Neutrophil (primary cell): ENCODE measurements at regions not wholly inside any gene's neighbourhood (a gene's known extent, or its start where the extent isn't known, plus 50 kb on each side); places are given as distances from the start of the nearest gene placed in this dataset.

Experiments
- H3K27ac ChIP-seq: fragments of 200-600 bp; sonication (generic); 2 replicates; pipeline ENCODE4 v1.5.1; 2016; ENCODE audit warnings: mild to moderate bottlenecking, moderate library complexity
- H3K27me3 ChIP-seq: fragments of 200-600 bp; sonication (generic); 2 replicates; pipeline ENCODE4 v1.6.0; 2016; ENCODE audit warnings: mild to moderate bottlenecking
- H3K36me3 ChIP-seq: fragments of 200-600 bp; sonication (generic); 2 replicates; pipeline ENCODE4 v1.5.1; 2017
- H3K4me1 ChIP-seq, 2 experiments: fragments of 200-600 bp in 1 of 2; sonication (generic) in 1 of 2; 1 replicate in 1 of 2; 2 replicates in 1 of 2; pipeline versions ENCODE4 v1.5.1 to v1.6.1; 2013 to 2016; ENCODE audit warnings: low read depth in 1 of 2, low read length in 1 of 2, mild to moderate bottlenecking in 1 of 2, moderate library complexity in 1 of 2; ENCODE audit not compliant: control insufficient read depth in 1 of 2, insufficient read depth in 1 of 2
- H3K4me3 ChIP-seq, 2 experiments: fragments of 200-600 bp in 1 of 2; sonication (generic) in 1 of 2; 1 replicate in 1 of 2; 2 replicates in 1 of 2; pipeline ENCODE4 v1.5.1; 2013 to 2016; ENCODE audit warnings: low read depth in 1 of 2, low read length in 1 of 2, mild to moderate bottlenecking in 1 of 2, moderate library complexity in 1 of 2
- H3K9me3 ChIP-seq: fragments of 200-600 bp; sonication (generic); 2 replicates; pipeline ENCODE4 v1.5.1; 2016
- CTCF ChIP-seq: fragments of 200-600 bp; sonication (generic); IDR thresholded peaks from 2 replicates; pipeline ENCODE4 v1.5.1; 2016; ENCODE audit warnings: antibody characterized with exemption

- Histone ChIP-seq H3K4me3 (no peak overlapping the region), H3K9me3 (no peaks in the 10 kb centered on the region), H3K27me3 (no peaks in the 10 kb centered on the region), H3K27ac (no peak overlapping the region), H3K4me1 (no peaks in the 10 kb centered on the region), H3K36me3 (no peaks in the 10 kb centered on the region)
- TF ChIP-seq CTCF, result no peak
Observed at GRCh38 chr3:88987776-88988175, 119.6 kb upstream of the EPHA3 start.

GRCh38 chr3:88988906-88989305, 118.5 kb upstream of the EPHA3 start:
- H3K4me3 ChIP-seq, result no peak overlapping the region
- no peaks in the 10 kb centered on the region for H3K4me1 ChIP-seq
- H3K27ac ChIP-seq, result no peak overlapping the region
- H3K36me3 ChIP-seq, result no peaks in the 10 kb centered on the region
- TF ChIP-seq CTCF, result no peak
- H3K9me3 ChIP-seq, result no peaks in the 10 kb centered on the region
- no peaks in the 10 kb centered on the region for H3K27me3 ChIP-seq

- H3K4me3 ChIP-seq, result no peak overlapping the region
- H3K9me3 ChIP-seq, result no peaks in the 10 kb centered on the region
- H3K36me3 ChIP-seq, result no peaks in the 10 kb centered on the region
- no peak overlapping the region for H3K27ac ChIP-seq
- no peaks in the 10 kb centered on the region for H3K27me3 ChIP-seq
- TF ChIP-seq CTCF, result no peak
- H3K4me1 ChIP-seq, result no peaks in the 10 kb centered on the region
Observed at GRCh38 chr3:88991496-88991895, 115.9 kb upstream of the EPHA3 start.

GRCh38 chr3:88996691-88997090, 110.7 kb upstream of the EPHA3 start:
- H3K27me3 ChIP-seq, result no peaks in the 10 kb centered on the region
- TF ChIP-seq CTCF, result no peak
- H3K9me3 ChIP-seq, result no peaks in the 10 kb centered on the region
- no peaks in the 10 kb centered on the region for H3K4me1 ChIP-seq
- no peak overlapping the region for H3K27ac ChIP-seq
- H3K4me3 ChIP-seq, result no peak overlapping the region
- H3K36me3 ChIP-seq, result no peaks in the 10 kb centered on the region

- H3K27me3 ChIP-seq, result no peaks in the 10 kb centered on the region
- H3K27ac ChIP-seq, result no peak overlapping the region
- H3K4me1 ChIP-seq, result no peaks in the 10 kb centered on the region
- TF ChIP-seq CTCF, result no peak
- H3K4me3 ChIP-seq, result no peak overlapping the region
- no peaks in the 10 kb centered on the region for H3K36me3 ChIP-seq
- no peaks in the 10 kb centered on the region for H3K9me3 ChIP-seq
Observed at GRCh38 chr3:88997260-88997659, 110.2 kb upstream of the EPHA3 start.

GRCh38 chr3:89000886-89001285, 106.5 kb upstream of the EPHA3 start:
- Histone ChIP-seq H3K4me3 (no peak overlapping the region), H3K36me3 (no peaks in the 10 kb centered on the region), H3K27me3 (no peaks in the 10 kb centered on the region), H3K4me1 (no peaks in the 10 kb centered on the region), H3K27ac (no peak overlapping the region), H3K9me3 (no peaks in the 10 kb centered on the region)
- no peak for TF ChIP-seq CTCF
